ENCODE measurements at regions not wholly inside any gene's neighbourhood (a gene's known extent, or its start where the extent isn't known, plus 50 kb on each side); places are given as distances from the start of the nearest gene placed in this dataset.

DNA sequence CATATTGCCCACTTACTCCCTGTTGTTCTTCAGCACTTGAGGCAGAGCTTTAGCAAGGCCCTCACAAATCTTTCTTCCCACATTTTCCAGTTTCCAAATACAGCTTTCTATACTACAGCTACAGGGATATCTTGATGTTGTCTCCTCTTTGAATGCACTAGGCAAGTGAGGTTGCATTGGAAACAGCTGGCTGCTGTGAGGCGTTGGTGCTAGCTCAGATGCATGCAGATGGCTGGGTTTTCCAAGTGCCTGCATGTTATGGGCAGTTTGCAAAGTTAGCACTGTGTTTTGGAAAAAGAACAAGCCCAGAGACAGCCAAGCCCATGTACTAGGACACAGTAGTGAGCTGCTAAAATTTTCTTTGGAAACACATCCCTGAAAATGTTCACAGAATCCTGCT, 315.1 kb upstream of the RASGEF1B start (continued):
- TF ChIP-seq LARP7 (IDR thresholded peaks at IDR 0.05) (no peak), SMARCA5 (IDR thresholded peaks at IDR 0.05) (no peak)

GRCh38 chr4:81786063-81786763, 314.5 kb upstream of the RASGEF1B start:
- no peak for FAIRE-seq
- no peak overlapping the region for H3K4me2 ChIP-seq (ENCODE audit: control insufficient read depth, insufficient read depth)
- no peaks in the 10 kb centered on the region for H4K20me1 ChIP-seq (ENCODE audit: control insufficient read depth, insufficient read depth)
- no peaks in the 10 kb centered on the region for H3K4me1 ChIP-seq (ENCODE audit: control insufficient read depth, insufficient read depth, low read length)
- no peaks in the 10 kb centered on the region for H3K36me3 ChIP-seq (ENCODE audit: control insufficient read depth in 2 of 2, insufficient read depth in 2 of 2, low read length in 1 of 2)
- no peak for ATAC-seq
- no peak for DNase-seq (ENCODE audit: low read depth, low spot score)
- H3K9me3 ChIP-seq (replicated peaks; ENCODE audit: control insufficient read depth, insufficient read depth, low read length) = no peaks in the 10 kb centered on the region
- ChIA-PET POLR2A (no interaction called here), CTCF (interaction anchor here (0.6 to 1.5 kb wide), 2 partner anchors 39 to 40 kb away, joined by 3 read pairs; no protein-coding TSS in a partner anchor), SMC1A (ENCODE audit: uncharacterized antibody, unreplicated experiment) (interaction anchor here (0.5 to 1.0 kb wide), 4 partner anchors 15 to 1793 kb away, joined by 3 read pairs; no protein-coding TSS in a partner anchor), RAD21 (ENCODE audit: unreplicated experiment) (no interaction called here)
- H2AFZ ChIP-seq (ENCODE audit: control insufficient read depth, low read depth, low read length) = no peak overlapping the region
- H3K27ac ChIP-seq (ENCODE audit: control insufficient read depth, insufficient read depth) = no peak overlapping the region
- no peaks in the 10 kb centered on the region for H3K79me2 ChIP-seq (ENCODE audit: control insufficient read depth, insufficient read depth, low read length)
- H3K27me3 ChIP-seq (replicated peaks in 1 of 2; ENCODE audit: control insufficient read depth in 2 of 2, insufficient read depth in 2 of 2, low read length in 1 of 2) = no peaks in the 10 kb centered on the region; a peak in 1 of 4 replicates
- H3K9ac ChIP-seq (ENCODE audit: control insufficient read depth, insufficient read depth, low read length) = no peak overlapping the region
- H3K4me3 ChIP-seq = no peak overlapping the region
- BruUV-seq (replicated peaks) = no TSS peak
- intact Hi-C loops (cut with micrococcal nuclease; ENCODE audit: unreplicated experiment) = no loop called here
- TF ChIP-seq, protein P1, sequence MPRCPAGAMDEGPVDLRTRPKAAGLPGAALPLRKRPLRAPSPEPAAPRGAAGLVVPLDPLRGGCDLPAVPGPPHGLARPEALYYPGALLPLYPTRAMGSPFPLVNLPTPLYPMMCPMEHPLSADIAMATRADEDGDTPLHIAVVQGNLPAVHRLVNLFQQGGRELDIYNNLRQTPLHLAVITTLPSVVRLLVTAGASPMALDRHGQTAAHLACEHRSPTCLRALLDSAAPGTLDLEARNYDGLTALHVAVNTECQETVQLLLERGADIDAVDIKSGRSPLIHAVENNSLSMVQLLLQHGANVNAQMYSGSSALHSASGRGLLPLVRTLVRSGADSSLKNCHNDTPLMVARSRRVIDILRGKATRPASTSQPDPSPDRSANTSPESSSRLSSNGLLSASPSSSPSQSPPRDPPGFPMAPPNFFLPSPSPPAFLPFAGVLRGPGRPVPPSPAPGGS (IDR thresholded peaks at IDR 0.05; ENCODE audit: borderline replicate concordance, insufficient read depth, low read depth, low read length, poor library complexity, severe bottlenecking) = no peak
- TF ChIP-seq SMAD1 (IDR thresholded peaks at IDR 0.05; ENCODE audit: low read depth, partially characterized antibody) (no peak), NR2F1 (conservative IDR thresholded peaks at IDR 0.05) (no peak), BRCA1 (IDR thresholded peaks at IDR 0.05; ENCODE audit: low read depth, low read length) (no peak)
- 25% methylated on average over 4 of the region's 4 CpGs for WGBS (ENCODE audit: insufficient coverage, insufficient replicate concordance, low lambda C conversion rate, missing lambda C conversion rate)
- in situ Hi-C loops (cut with MboI) = no loop called here

Data from GM12878 (cell line).